ENCODE measurements at regions not wholly inside any gene's neighbourhood (a gene's known extent, or its start where the extent isn't known, plus 50 kb on each side); places are given as distances from the start of the nearest gene placed in this dataset.

DNA sequence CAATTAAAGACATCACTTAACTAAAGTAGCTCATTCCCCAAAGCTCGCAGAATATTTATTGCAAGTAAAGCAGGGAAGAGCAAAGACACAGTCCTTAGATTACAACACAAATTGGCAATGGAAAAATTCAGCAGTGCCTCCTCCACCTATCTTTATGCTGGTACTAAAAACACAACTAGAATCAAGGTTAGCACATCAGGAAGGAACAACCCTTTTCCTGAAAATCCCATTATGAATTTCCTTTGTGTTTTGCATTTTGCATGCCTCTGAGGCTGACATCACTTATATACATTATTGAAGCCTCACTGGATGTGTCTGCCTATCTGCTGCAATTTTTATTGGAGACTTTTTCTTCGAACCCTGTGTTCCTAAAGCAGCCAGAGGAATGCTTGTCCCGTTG, 193.8 kb upstream of the STK17B start:
- BruUV-seq (replicated peaks) = no TSS peak
- TF ChIP-seq, protein P1, sequence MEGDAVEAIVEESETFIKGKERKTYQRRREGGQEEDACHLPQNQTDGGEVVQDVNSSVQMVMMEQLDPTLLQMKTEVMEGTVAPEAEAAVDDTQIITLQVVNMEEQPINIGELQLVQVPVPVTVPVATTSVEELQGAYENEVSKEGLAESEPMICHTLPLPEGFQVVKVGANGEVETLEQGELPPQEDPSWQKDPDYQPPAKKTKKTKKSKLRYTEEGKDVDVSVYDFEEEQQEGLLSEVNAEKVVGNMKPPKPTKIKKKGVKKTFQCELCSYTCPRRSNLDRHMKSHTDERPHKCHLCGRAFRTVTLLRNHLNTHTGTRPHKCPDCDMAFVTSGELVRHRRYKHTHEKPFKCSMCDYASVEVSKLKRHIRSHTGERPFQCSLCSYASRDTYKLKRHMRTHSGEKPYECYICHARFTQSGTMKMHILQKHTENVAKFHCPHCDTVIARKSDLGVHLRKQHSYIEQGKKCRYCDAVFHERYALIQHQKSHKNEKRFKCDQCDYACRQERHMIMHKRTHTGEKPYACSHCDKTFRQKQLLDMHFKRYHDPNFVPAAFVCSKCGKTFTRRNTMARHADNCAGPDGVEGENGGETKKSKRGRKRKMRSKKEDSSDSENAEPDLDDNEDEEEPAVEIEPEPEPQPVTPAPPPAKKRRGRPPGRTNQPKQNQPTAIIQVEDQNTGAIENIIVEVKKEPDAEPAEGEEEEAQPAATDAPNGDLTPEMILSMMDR (IDR thresholded peaks at IDR 0.05; ENCODE audit: unreplicated experiment) = no peak
- ChIA-PET POLR2A (interaction anchor here (0.9 kb wide), 1 partner anchor 20 kb away, joined by 3 read pairs; no protein-coding TSS in a partner anchor), CTCF (interaction anchor here (0.7 to 1.1 kb wide), 4 partner anchors 10 to 287 kb away, joined by 3 to 4 read pairs (median 3); no protein-coding TSS in a partner anchor)
- no peak for DNase-seq (ENCODE audit: unreplicated experiment)
- no peaks in the 10 kb centered on the region for H3K36me3 Mint-ChIP-seq (ENCODE audit: insufficient read depth, unreplicated experiment)
- intact Hi-C loops (cut with micrococcal nuclease) = no loop called here
- H3K4me3 Mint-ChIP-seq (ENCODE audit: unreplicated experiment) = no peak overlapping the region
- peaks cover 3% of the 10 kb centered on the region for H3K4me1 Mint-ChIP-seq (ENCODE audit: insufficient read depth, unreplicated experiment)
- peaks cover 8% of the 10 kb centered on the region for H3K9me3 Mint-ChIP-seq (ENCODE audit: unreplicated experiment)
- H3K27me3 Mint-ChIP-seq (ENCODE audit: insufficient read depth, unreplicated experiment) = no peaks in the 10 kb centered on the region
- H3K27ac Mint-ChIP-seq (ENCODE audit: low read depth, unreplicated experiment) = no peak overlapping the region

GRCh38 chr2:196365923-196366322, 194.5 kb upstream of the STK17B start:
- intact Hi-C loops (cut with micrococcal nuclease) = no loop called here
- Mint-ChIP-seq H3K9me3 (ENCODE audit: unreplicated experiment) (peaks cover 8% of the 10 kb centered on the region), H3K36me3 (ENCODE audit: insufficient read depth, unreplicated experiment) (no peaks in the 10 kb centered on the region), H3K4me1 (ENCODE audit: insufficient read depth, unreplicated experiment) (no peaks in the 10 kb centered on the region), H3K4me3 (ENCODE audit: unreplicated experiment) (no peak overlapping the region), H3K27ac (ENCODE audit: low read depth, unreplicated experiment) (no peak overlapping the region), H3K27me3 (ENCODE audit: insufficient read depth, unreplicated experiment) (no peaks in the 10 kb centered on the region)
- TF ChIP-seq, protein P1 (IDR thresholded peaks at IDR 0.05; ENCODE audit: unreplicated experiment) = no peak
- DNase-seq (ENCODE audit: unreplicated experiment) = no peak
- no TSS peak for BruUV-seq (replicated peaks)
- ChIA-PET CTCF (interaction anchor here (0.7 kb wide), 1 partner anchor 19 kb away, joined by 3 read pairs; no protein-coding TSS in a partner anchor), POLR2A (interaction anchor here (0.9 kb wide), 1 partner anchor 20 kb away, joined by 3 read pairs; no protein-coding TSS in a partner anchor)

GRCh38 chr2:196367633-196368032, 196.3 kb upstream of the STK17B start:
- H3K4me3 Mint-ChIP-seq (ENCODE audit: unreplicated experiment) = no peak overlapping the region
- H3K4me1 Mint-ChIP-seq (ENCODE audit: insufficient read depth, unreplicated experiment) = no peaks in the 10 kb centered on the region
- H3K27ac Mint-ChIP-seq (ENCODE audit: low read depth, unreplicated experiment) = no peak overlapping the region
- no peaks in the 10 kb centered on the region for H3K27me3 Mint-ChIP-seq (ENCODE audit: insufficient read depth, unreplicated experiment)
- H3K36me3 Mint-ChIP-seq (ENCODE audit: insufficient read depth, unreplicated experiment) = no peaks in the 10 kb centered on the region
- TF ChIP-seq, protein P1 (IDR thresholded peaks at IDR 0.05; ENCODE audit: unreplicated experiment) = no peak
- H3K9me3 Mint-ChIP-seq (ENCODE audit: unreplicated experiment) = peaks cover 8% of the 10 kb centered on the region
- no TSS peak for BruUV-seq (replicated peaks)
- DNase-seq (ENCODE audit: unreplicated experiment) = no peak
- POLR2A ChIA-PET = no interaction called here
- intact Hi-C loops (cut with micrococcal nuclease) = no loop called here
- CTCF ChIA-PET = no interaction called here

GRCh38 chr2:196368546-196369225, 197.3 kb upstream of the STK17B start:
- ChIA-PET CTCF (no interaction called here), POLR2A (no interaction called here)
- TF ChIP-seq, protein P1 (IDR thresholded peaks at IDR 0.05; ENCODE audit: unreplicated experiment) = no peak
- peaks cover 8% of the 10 kb centered on the region for H3K9me3 Mint-ChIP-seq (ENCODE audit: unreplicated experiment)
- intact Hi-C loops (cut with micrococcal nuclease) = no loop called here
- no TSS peak for BruUV-seq (replicated peaks)
- H3K4me3 Mint-ChIP-seq (ENCODE audit: unreplicated experiment) = no peak overlapping the region
- no peak overlapping the region for H3K27ac Mint-ChIP-seq (ENCODE audit: low read depth, unreplicated experiment)
- no peaks in the 10 kb centered on the region for H3K36me3 Mint-ChIP-seq (ENCODE audit: insufficient read depth, unreplicated experiment)
- H3K27me3 Mint-ChIP-seq (ENCODE audit: insufficient read depth, unreplicated experiment) = no peaks in the 10 kb centered on the region
- no peaks in the 10 kb centered on the region for H3K4me1 Mint-ChIP-seq (ENCODE audit: insufficient read depth, unreplicated experiment)
- no peak for DNase-seq (ENCODE audit: unreplicated experiment)
